HEK293 (cell line): ENCODE measurements at regions not wholly inside any gene's neighbourhood (a gene's known extent, or its start where the extent isn't known, plus 50 kb on each side); places are given as distances from the start of the nearest gene placed in this dataset.

Source experiments
- ZNF239 ChIP-seq: fragments of 450-650 bp; formaldehyde crosslinking; IDR thresholded peaks from 2 replicates; pipeline ENCODE4 v1.5.1; 2016; ENCODE audit warnings: missing biosample characterization, missing genetic modification characterization
- TF ChIP-seq, protein P1 (sequence below): fragments of 450-650 bp; formaldehyde crosslinking; IDR thresholded peaks from 2 replicates; pipeline ENCODE4 v1.5.1; 2016; ENCODE audit warnings: missing biosample characterization, missing genetic modification characterization

DNA sequence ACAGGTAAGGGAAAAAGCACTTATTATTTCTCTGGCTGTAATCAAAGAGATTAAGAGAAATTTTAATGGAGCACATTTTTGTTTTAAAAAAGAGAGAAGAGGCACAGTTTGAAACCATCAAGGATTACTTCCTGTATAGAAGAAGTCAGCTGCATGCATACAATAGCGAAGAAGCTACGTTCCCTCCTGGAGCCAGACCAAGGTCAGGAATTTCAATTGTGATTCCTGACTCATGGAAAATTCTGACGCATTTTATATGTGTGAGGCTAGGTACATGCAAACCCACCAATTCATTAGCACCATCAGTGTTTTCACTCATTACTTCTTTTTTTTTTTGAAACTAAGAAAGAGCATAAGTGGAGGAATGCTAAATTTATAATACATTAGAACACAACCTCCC, 232.7 kb upstream of the SGK1 start:
- TF ChIP-seq, protein P1, sequence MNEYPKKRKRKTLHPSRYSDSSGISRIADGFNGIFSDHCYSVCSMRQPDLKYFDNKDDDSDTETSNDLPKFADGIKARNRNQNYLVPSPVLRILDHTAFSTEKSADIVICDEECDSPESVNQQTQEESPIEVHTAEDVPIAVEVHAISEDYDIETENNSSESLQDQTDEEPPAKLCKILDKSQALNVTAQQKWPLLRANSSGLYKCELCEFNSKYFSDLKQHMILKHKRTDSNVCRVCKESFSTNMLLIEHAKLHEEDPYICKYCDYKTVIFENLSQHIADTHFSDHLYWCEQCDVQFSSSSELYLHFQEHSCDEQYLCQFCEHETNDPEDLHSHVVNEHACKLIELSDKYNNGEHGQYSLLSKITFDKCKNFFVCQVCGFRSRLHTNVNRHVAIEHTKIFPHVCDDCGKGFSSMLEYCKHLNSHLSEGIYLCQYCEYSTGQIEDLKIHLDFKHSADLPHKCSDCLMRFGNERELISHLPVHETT (tag by site-specific recombination), result no peak
- no peak for TF ChIP-seq ZNF239
